OCI-LY7 (cell line): ENCODE measurements at regions not wholly inside any gene's neighbourhood (a gene's known extent, or its start where the extent isn't known, plus 50 kb on each side); places are given as distances from the start of the nearest gene placed in this dataset.

Experiments used
- BruUV-seq: library from RNA; stranded (reverse); fragments of 400-500 nt; replicated peaks from 2 replicates; lab custom pipeline; 2021; lab: Mats Ljungman, UMichigan
- CTCF ChIA-PET: fragments of 300-600 bp; sonication (Branson Sonifier 250); formaldehyde crosslinking; loops from one replicate; lab custom pipeline; 2022; ENCODE audit warnings: antibody characterized with exemption; ENCODE audit not compliant: unreplicated experiment; lab: Charles Lee
- POLR2A ChIA-PET: fragments of 300-600 bp; sonication (Branson Sonifier 250); formaldehyde crosslinking; loops from one replicate; lab custom pipeline; 2022; ENCODE audit warnings: antibody characterized with exemption; lab: Charles Lee
- DNase-seq: peaks from one replicate; pipeline ENCODE4 v3.0.0-alpha.2; 2015; ENCODE audit warnings: low spot score
- H2AFZ ChIP-seq: fragments of 200-600 bp; sonication (generic), shearing (Covaris generic); 2 replicates; pipeline ENCODE4 v1.6.1; 2014; ENCODE audit warnings: mild to moderate bottlenecking, antibody characterized with exemption, low read length, moderate library complexity
- H3K27ac ChIP-seq: fragments of 200-600 bp; sonication (generic); 2 replicates; pipeline ENCODE4 v1.5.1; 2014; ENCODE audit warnings: mixed run types, low read depth, mild to moderate bottlenecking, moderate library complexity, low read length, inconsistent platforms; ENCODE audit not compliant: poor library complexity, severe bottlenecking
- H3K36me3 ChIP-seq: fragments of 200-600 bp; sonication (generic); 2 replicates; pipeline ENCODE4 v1.6.1; 2014; ENCODE audit warnings: mild to moderate bottlenecking, antibody characterized with exemption, low read length, moderate library complexity, mixed read lengths; ENCODE audit not compliant: insufficient read depth
- H3K4me1 ChIP-seq: fragments of 200-600 bp; sonication (generic); 2 replicates; pipeline ENCODE4 v1.5.1; 2014; ENCODE audit warnings: mild to moderate bottlenecking, low read length; ENCODE audit not compliant: insufficient read depth, poor library complexity, severe bottlenecking
- H3K4me2 ChIP-seq: fragments of 200-600 bp; sonication (generic); 2 replicates; pipeline ENCODE4 v1.6.1; 2014; ENCODE audit warnings: mild to moderate bottlenecking, low read length
- H3K4me3 ChIP-seq: fragments of 200-600 bp; sonication (generic); 2 replicates; pipeline ENCODE4 v1.5.1; 2014; ENCODE audit warnings: mild to moderate bottlenecking, low read depth, low read length; ENCODE audit not compliant: poor library complexity, severe bottlenecking
- H3K79me2 ChIP-seq: fragments of 200-600 bp; sonication (generic); 2 replicates; pipeline ENCODE4 v1.6.1; 2016; ENCODE audit warnings: low read depth, mild to moderate bottlenecking, low read length, moderate library complexity, mixed read lengths; ENCODE audit not compliant: insufficient read depth
- H3K9me2 ChIP-seq: fragments of 200-600 bp; sonication (generic); 2 replicates; pipeline ENCODE4 v1.6.1; 2016; ENCODE audit warnings: mild to moderate bottlenecking, low read length, mixed read lengths; ENCODE audit not compliant: insufficient read depth
- H3K9me3 ChIP-seq: fragments of 200-600 bp; sonication (generic); 2 replicates; pipeline ENCODE4 v1.6.1; 2014; ENCODE audit warnings: mild to moderate bottlenecking, mixed run types, low read length, mixed read lengths
- H4K20me1 ChIP-seq: fragments of 200-600 bp; sonication (generic); 2 replicates; pipeline ENCODE4 v1.6.1; 2014; ENCODE audit warnings: mild to moderate bottlenecking, antibody characterized with exemption, low read length, moderate library complexity, mixed read lengths; ENCODE audit not compliant: insufficient read depth
- CTCF ChIP-seq: fragments of 200-600 bp; sonication (generic); conservative IDR thresholded peaks from 2 replicates; pipeline ENCODE4 v1.5.1; 2014; ENCODE audit warnings: mild to moderate bottlenecking, antibody characterized with exemption, low read length, moderate library complexity, mixed read lengths
- EZH2phosphoT487 ChIP-seq: fragments of 200-600 bp; sonication (generic); IDR thresholded peaks from 2 replicates; pipeline ENCODE4 v1.6.1; 2018; ENCODE audit warnings: low read depth, borderline replicate concordance, mild to moderate bottlenecking, mixed run types, antibody characterized with exemption, low read length, moderate library complexity, mixed read lengths
- intact Hi-C: fragments of 100-400 bp; cut with micrococcal nuclease; formaldehyde crosslinking; loops from one replicate; pipeline ENCODE4 v1.10.0; 2022; ENCODE audit not compliant: unreplicated experiment

- POLR2A ChIA-PET = no interaction called here
- intact Hi-C loops = no loop called here
These were observed 79.0 kb upstream of the TNC start for GRCh38 chr9:115196919-115197318.

DNA sequence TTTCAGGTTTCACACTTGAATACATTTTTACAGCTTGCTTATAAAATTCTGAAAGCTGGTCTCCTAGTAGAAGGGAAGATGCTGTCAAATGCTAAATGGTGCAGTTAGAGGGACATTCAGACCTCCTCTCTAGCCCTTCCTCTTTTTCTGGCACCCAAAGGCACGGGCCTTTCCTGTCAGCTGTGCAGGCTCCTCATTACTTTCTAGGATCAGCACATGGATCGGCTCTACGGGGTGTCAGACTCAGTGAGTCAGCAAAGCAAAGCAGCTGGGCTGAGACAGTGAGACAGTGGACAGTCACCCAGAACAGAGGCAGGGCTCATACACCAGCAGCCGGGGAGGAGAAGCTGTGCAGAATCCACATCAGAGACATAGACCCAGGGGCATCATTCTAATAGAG lies 80.0 kb upstream of the TNC start:
- TF ChIP-seq EZH2phosphoT487 (no peak), CTCF (no peak)
- H3K4me3 ChIP-seq = no peak overlapping the region
- no peaks in the 10 kb centered on the region for H3K4me1 ChIP-seq
- no peaks in the 10 kb centered on the region for H4K20me1 ChIP-seq
- CTCF ChIA-PET = no interaction called here
- no TSS peak for BruUV-seq
- no peak overlapping the region for H3K4me2 ChIP-seq
- POLR2A ChIA-PET = no interaction called here
- H3K9me3 ChIP-seq = no peaks in the 10 kb centered on the region
- no peaks in the 10 kb centered on the region for H3K36me3 ChIP-seq
- no peak for DNase-seq
- no peaks in the 10 kb centered on the region for H3K9me2 ChIP-seq
- intact Hi-C loops = no loop called here
- H3K27ac ChIP-seq = no peak overlapping the region
- no peak overlapping the region for H2AFZ ChIP-seq
- H3K79me2 ChIP-seq = no peaks in the 10 kb centered on the region

More at GRCh38 chr9:115196919-115197318, 79.0 kb upstream of the TNC start:
- CTCF ChIA-PET = no interaction called here
- TF ChIP-seq EZH2phosphoT487 = no peak
- Histone ChIP-seq H2AFZ (no peak overlapping the region), H3K4me2 (no peak overlapping the region), H3K4me1 (no peaks in the 10 kb centered on the region), H3K36me3 (no peaks in the 10 kb centered on the region), H3K27ac (no peak overlapping the region), H3K9me3 (no peaks in the 10 kb centered on the region), H3K4me3 (no peak overlapping the region), H4K20me1 (no peaks in the 10 kb centered on the region), H3K9me2 (no peaks in the 10 kb centered on the region), H3K79me2 (no peaks in the 10 kb centered on the region)
- no TSS peak for BruUV-seq
- no peak for DNase-seq

- H3K4me2 ChIP-seq = no peak overlapping the region
- BruUV-seq = no TSS peak
- H3K79me2 ChIP-seq = no peaks in the 10 kb centered on the region
- H3K9me3 ChIP-seq = no peaks in the 10 kb centered on the region
- no peak for DNase-seq
- no peaks in the 10 kb centered on the region for H4K20me1 ChIP-seq
- no peak overlapping the region for H3K4me3 ChIP-seq
- intact Hi-C loops = no loop called here
- no peak for TF ChIP-seq EZH2phosphoT487
- no peak for TF ChIP-seq CTCF
- no peaks in the 10 kb centered on the region for H3K4me1 ChIP-seq
- H3K9me2 ChIP-seq = no peaks in the 10 kb centered on the region
- no peaks in the 10 kb centered on the region for H3K36me3 ChIP-seq
- CTCF ChIA-PET = no interaction called here
- no peak overlapping the region for H3K27ac ChIP-seq
- POLR2A ChIA-PET = no interaction called here
- no peak overlapping the region for H2AFZ ChIP-seq
These were observed 83.0 kb upstream of the TNC start for GRCh38 chr9:115200711-115201505.
